Caco-2 (cell line): ENCODE measurements at regions not wholly inside any gene's neighbourhood (a gene's known extent, or its start where the extent isn't known, plus 50 kb on each side); places are given as distances from the start of the nearest gene placed in this dataset.
"Not testable (repeated sequence)": the region's sequence is repeated elsewhere in the genome, so short reads cannot be mapped to it uniquely, and the experiment has no call there.

Experiments
- BruUV-seq: library from RNA; stranded (reverse); fragments of 400-500 nt; replicated peaks from 2 replicates; lab custom pipeline; 2021; lab: Mats Ljungman, UMichigan
- CTCF ChIA-PET: fragments of 300-600 bp; sonication (Branson Sonifier 250); formaldehyde crosslinking; loops from one replicate; lab custom pipeline; 2022; ENCODE audit warnings: antibody characterized with exemption; lab: Charles Lee
- POLR2A ChIA-PET: fragments of 300-600 bp; sonication (Branson Sonifier 250); formaldehyde crosslinking; loops from one replicate; lab custom pipeline; 2022; ENCODE audit warnings: antibody characterized with exemption; lab: Charles Lee
- DNase-seq, 2 experiments: peaks; one replicate each; pipeline versions ENCODE4 v3.0.0 to v3.0.0-alpha.2; 2020 to 2022
- H3K27me3 ChIP-seq: replicated peaks from 2 replicates; pipeline ENCODE4 v1.6.0; 2011; ENCODE audit warnings: low read length; ENCODE audit not compliant: control insufficient read depth, insufficient read depth
- H3K36me3 ChIP-seq: 2 replicates; pipeline ENCODE4 v1.5.1; 2011; ENCODE audit warnings: low read length; ENCODE audit not compliant: control insufficient read depth, insufficient read depth
- H3K4me1 ChIP-seq: fragments of 250-450 bp; sonication (Bioruptor Pico); 2 replicates; pipeline ENCODE4 v1.5.1; 2020; ENCODE audit warnings: mild to moderate bottlenecking
- H3K4me3 ChIP-seq: 2 replicates; pipeline ENCODE4 v1.5.1; 2011; ENCODE audit warnings: low read depth, mild to moderate bottlenecking, control low read depth, low read length
- H3K9me3 ChIP-seq: fragments of 250-450 bp; sonication (Bioruptor Pico); 2 replicates; pipeline ENCODE4 v1.5.1; 2020; ENCODE audit warnings: mild to moderate bottlenecking, moderate library complexity
- H3K27ac Mint-ChIP-seq: one replicate; pipeline ENCODE4 v1.8.0; 2022; ENCODE audit warnings: mixed read lengths; ENCODE audit not compliant: unreplicated experiment
- H3K27me3 Mint-ChIP-seq: one replicate; pipeline ENCODE4 v1.8.0; 2022; ENCODE audit warnings: mixed read lengths; ENCODE audit not compliant: insufficient read depth, unreplicated experiment
- H3K36me3 Mint-ChIP-seq: one replicate; pipeline ENCODE4 v1.8.0; 2022; ENCODE audit warnings: mild to moderate bottlenecking, mixed read lengths; ENCODE audit not compliant: insufficient read depth, unreplicated experiment
- H3K4me1 Mint-ChIP-seq: one replicate; pipeline ENCODE4 v1.8.0; 2022; ENCODE audit warnings: low read depth, mixed read lengths; ENCODE audit not compliant: unreplicated experiment
- H3K4me3 Mint-ChIP-seq: one replicate; pipeline ENCODE4 v1.8.0; 2022; ENCODE audit warnings: mild to moderate bottlenecking, moderate library complexity, mixed read lengths; ENCODE audit not compliant: unreplicated experiment
- H3K9me3 Mint-ChIP-seq: one replicate; pipeline ENCODE4 v1.8.0; 2022; ENCODE audit warnings: mixed read lengths; ENCODE audit not compliant: unreplicated experiment
- intact Hi-C: fragments of 100-400 bp; cut with micrococcal nuclease; formaldehyde crosslinking; loops from one replicate; pipeline ENCODE4 v1.10.0; 2022; ENCODE audit not compliant: unreplicated experiment
- TF ChIP-seq, protein P1 (sequence below), 2 experiments: fragments of 200-600 bp in 1 of 2; IDR thresholded peaks; 1 replicate in 1 of 2; 2 replicates in 1 of 2; pipeline versions ENCODE4 v1.5.1 to v1.8.0; 2011 to 2022; ENCODE audit warnings: antibody characterized with exemption in 1 of 2, control low read depth in 1 of 2, inconsistent platforms in 1 of 2, low read depth in 1 of 2, low read length in 1 of 2, mild to moderate bottlenecking in 1 of 2, moderate library complexity in 1 of 2; ENCODE audit not compliant: insufficient read depth in 1 of 2, severe bottlenecking in 1 of 2, unreplicated experiment in 1 of 2

GRCh38 chr9:81069038-81069795 lies 620.1 kb downstream of the TLE1 start:
- H3K36me3 Mint-ChIP-seq, result no peaks in the 10 kb centered on the region
- DNase-seq, result no peak
- CTCF ChIA-PET, result no interaction called here
- TF ChIP-seq, protein P1, sequence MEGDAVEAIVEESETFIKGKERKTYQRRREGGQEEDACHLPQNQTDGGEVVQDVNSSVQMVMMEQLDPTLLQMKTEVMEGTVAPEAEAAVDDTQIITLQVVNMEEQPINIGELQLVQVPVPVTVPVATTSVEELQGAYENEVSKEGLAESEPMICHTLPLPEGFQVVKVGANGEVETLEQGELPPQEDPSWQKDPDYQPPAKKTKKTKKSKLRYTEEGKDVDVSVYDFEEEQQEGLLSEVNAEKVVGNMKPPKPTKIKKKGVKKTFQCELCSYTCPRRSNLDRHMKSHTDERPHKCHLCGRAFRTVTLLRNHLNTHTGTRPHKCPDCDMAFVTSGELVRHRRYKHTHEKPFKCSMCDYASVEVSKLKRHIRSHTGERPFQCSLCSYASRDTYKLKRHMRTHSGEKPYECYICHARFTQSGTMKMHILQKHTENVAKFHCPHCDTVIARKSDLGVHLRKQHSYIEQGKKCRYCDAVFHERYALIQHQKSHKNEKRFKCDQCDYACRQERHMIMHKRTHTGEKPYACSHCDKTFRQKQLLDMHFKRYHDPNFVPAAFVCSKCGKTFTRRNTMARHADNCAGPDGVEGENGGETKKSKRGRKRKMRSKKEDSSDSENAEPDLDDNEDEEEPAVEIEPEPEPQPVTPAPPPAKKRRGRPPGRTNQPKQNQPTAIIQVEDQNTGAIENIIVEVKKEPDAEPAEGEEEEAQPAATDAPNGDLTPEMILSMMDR (IDR thresholded peaks at IDR 0.05; ENCODE audit: insufficient read depth in 1 of 2, low read depth in 1 of 2, low read length in 1 of 2, severe bottlenecking in 1 of 2, unreplicated experiment in 1 of 2), result no peak
- BruUV-seq, result no TSS peak
- no peak overlapping the region for H3K4me3 Mint-ChIP-seq
- no peaks in the 10 kb centered on the region for H3K27me3 ChIP-seq
- no peaks in the 10 kb centered on the region for H3K27me3 Mint-ChIP-seq
- H3K9me3 ChIP-seq, result no peaks in the 10 kb centered on the region
- H3K27ac Mint-ChIP-seq, result no peak overlapping the region
- no peaks in the 10 kb centered on the region for H3K36me3 ChIP-seq
- H3K4me3 ChIP-seq, result no peak overlapping the region
- intact Hi-C loops, result no loop called here
- no peaks in the 10 kb centered on the region for H3K9me3 Mint-ChIP-seq
- H3K4me1 Mint-ChIP-seq, result no peaks in the 10 kb centered on the region
- POLR2A ChIA-PET, result no interaction called here
- no peaks in the 10 kb centered on the region for H3K4me1 ChIP-seq

DNA sequence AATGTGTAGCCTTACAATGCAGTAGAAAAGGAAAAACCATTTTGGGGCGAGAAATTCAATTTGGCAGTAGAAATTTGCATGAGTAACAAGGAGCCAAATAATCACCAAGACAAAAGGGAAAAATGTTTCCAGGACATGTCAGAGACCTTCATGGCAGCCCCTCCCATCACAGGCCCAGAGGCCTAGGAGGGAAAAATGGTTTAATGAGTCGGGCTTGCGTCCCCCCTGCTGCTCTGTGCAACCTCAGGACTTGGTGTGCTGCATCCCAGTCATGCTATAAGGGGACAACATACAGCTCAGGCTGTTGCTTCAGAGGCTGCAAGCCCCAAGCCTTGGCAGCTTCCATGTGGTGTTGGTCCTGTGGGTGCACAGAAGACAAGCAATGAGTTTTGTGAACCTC lies 626.4 kb downstream of the TLE1 start:
- H3K27me3 ChIP-seq, H3K9me3 Mint-ChIP-seq, H3K36me3 Mint-ChIP-seq, POLR2A ChIA-PET, H3K27me3 Mint-ChIP-seq, H3K4me1 Mint-ChIP-seq, H3K4me3 Mint-ChIP-seq, DNase-seq, H3K27ac Mint-ChIP-seq, H3K4me3 ChIP-seq, CTCF ChIA-PET, H3K36me3 ChIP-seq, BruUV-seq, intact Hi-C loops, H3K4me1 ChIP-seq, H3K9me3 ChIP-seq: not testable (repeated sequence)

- H3K27ac Mint-ChIP-seq, result no peak overlapping the region
- TF ChIP-seq, protein P1 (IDR thresholded peaks at IDR 0.05; ENCODE audit: insufficient read depth in 1 of 2, low read depth in 1 of 2, low read length in 1 of 2, severe bottlenecking in 1 of 2, unreplicated experiment in 1 of 2), result no peak
- no peaks in the 10 kb centered on the region for H3K36me3 Mint-ChIP-seq
- Histone ChIP-seq H3K36me3 (no peaks in the 10 kb centered on the region), H3K4me1 (no peaks in the 10 kb centered on the region), H3K4me3 (no peak overlapping the region), H3K27me3 (no peaks in the 10 kb centered on the region), H3K9me3 (no peaks in the 10 kb centered on the region)
- ChIA-PET POLR2A (no interaction called here), CTCF (no interaction called here)
- H3K4me1 Mint-ChIP-seq, result no peaks in the 10 kb centered on the region
- no peak for DNase-seq
- H3K27me3 Mint-ChIP-seq, result no peaks in the 10 kb centered on the region
- BruUV-seq, result no TSS peak
- no peak overlapping the region for H3K4me3 Mint-ChIP-seq
- intact Hi-C loops, result no loop called here
- no peaks in the 10 kb centered on the region for H3K9me3 Mint-ChIP-seq
Measured at GRCh38 chr9:81058782-81059181, 630.6 kb downstream of the TLE1 start.
